Heart right ventricle (tissue), 16 donors: ENCODE measurements at regions not wholly inside any gene's neighbourhood (a gene's known extent, or its start where the extent isn't known, plus 50 kb on each side); places are given as distances from the start of the nearest gene placed in this dataset.

ENCODE experiments used
- ATAC-seq, 8 donors: fragments of 200-7000 bp; cut with Tn5 transposase; one replicate each; pipeline ENCODE4 v1.9.1; 2020; ENCODE audit warnings: mild to moderate bottlenecking in 8 of 8, moderate library complexity in 8 of 8, moderate number of reproducible peaks in 1 of 8
- DNase-seq, 2 donors: peaks; one replicate each; pipeline ENCODE4 v3.0.0-alpha.2; 2020
- H3K27ac ChIP-seq, 10 donors: fragments of 200-600 bp; sonication (generic) in 2 of 10; one replicate each; pipeline versions ENCODE4 v1.5.0 to v1.8.0; 2020 to 2022; ENCODE audit warnings: mild to moderate bottlenecking in 3 of 10
- H3K27me3 ChIP-seq, 7 donors: fragments of 200-600 bp; one replicate each; pipeline ENCODE4 v1.8.0; 2021 to 2022; ENCODE audit warnings: mild to moderate bottlenecking in 2 of 7
- H3K36me3 ChIP-seq, 9 donors: fragments of 200-600 bp; sonication (generic) in 1 of 9; one replicate each; pipeline versions ENCODE4 v1.5.0 to v1.8.0; 2020 to 2022; ENCODE audit warnings: mild to moderate bottlenecking in 2 of 9
- H3K4me1 ChIP-seq, 9 donors: fragments of 200-600 bp; sonication (generic) in 1 of 9; one replicate each; pipeline versions ENCODE4 v1.5.0 to v1.8.0; 2020 to 2022; ENCODE audit warnings: mild to moderate bottlenecking in 4 of 9
- H3K4me3 ChIP-seq, 10 donors: fragments of 200-600 bp; sonication (generic) in 2 of 10; one replicate each; pipeline versions ENCODE4 v1.5.0 to v1.8.0; 2020 to 2022; ENCODE audit warnings: mild to moderate bottlenecking in 7 of 10, moderate library complexity in 2 of 10
- H3K9me3 ChIP-seq, 11 donors: fragments of 200-600 bp in 10 of 11; sonication (generic) in 2 of 11; one replicate each; pipeline versions ENCODE4 v1.5.0 to v1.8.0; 2013 to 2022; ENCODE audit warnings: mild to moderate bottlenecking in 2 of 11, control low read depth in 1 of 11, moderate library complexity in 1 of 11
- WGBS, 2 donors: extraction: QIAGEN DNeasy Blood & Tissue Kit; methylation state at CpG; one replicate each; pipeline ENCODE4 v1.1.7; 2013; ENCODE audit warnings: inconsistent platforms in 1 of 2; 5-methylcytosine and 5-hydroxymethylcytosine counted together
- intact Hi-C, 10 donors: fragments of 100-400 bp; cut with DNase I; formaldehyde crosslinking; loops; one replicate each; pipeline versions ENCODE4 v1.11.1 to v1.14.2; 2022
- TF ChIP-seq, protein P1 (sequence below), 9 donors: fragments of 200-600 bp; sonication (generic) in 2 of 9; IDR thresholded peaks; one replicate each; pipeline versions ENCODE4 v1.5.0 to v1.8.0; 2021 to 2022; ENCODE audit warnings: antibody characterized with exemption in 9 of 9, mild to moderate bottlenecking in 5 of 9, moderate library complexity in 1 of 9
- donor health status: Arrhythmogenic right ventricular cardiomyopathy.
- donor health status: ischemic (EF 13 %, LVEDD 7.1; RV severe dilation, severe dysfunction).
- donor health status: healthy with polysubstance abuse.
- donor health status: DM: no; HTN: yes; CAD: no.
- donor health status: DM: no; HTN: no; CAD: no.
- donor health status: ischemic (EF 25% LVEDD 6.9; RV normal size, moderate dysfunction).
- donor health status: ischemic (EF 25% LVEDD 5.7; RV mildly dilated, moderate dysfunction).
- donor health status: healthy.
- donor health status: DM: yes; HTN: yes; CAD: no.
- donor health status: Ischemic cardiomyopathy.
- donor health status: ischemic (EF 35%, LVEDD 5.7; RV mildly dilated, moderate dysfunction).
- donor health status: nonischemic (EF 11% LVEDD 7.7; RV severe dilation, severe dysfunction).
- donor health status: DM: yes; HTN: yes; CAD: no.
- donor health status: PGD.
- donor health status: ischemic (EF 29% LVEDD 5.4; RV normal size, mild dysfunction).
- donor health status: nonischemic (EF 23%, LVEDD 6.1; RV moderate dilation, normal function).

- intact Hi-C loops = no loop called here
- H3K4me3 ChIP-seq = no peak overlapping the region
- 50 to 62% methylated on average over 1 of the region's 1 CpG for WGBS, 2 donors
Measured at GRCh38 chr9:1469996-1470395, 419.8 kb downstream of the DMRT2 start.

DNA sequence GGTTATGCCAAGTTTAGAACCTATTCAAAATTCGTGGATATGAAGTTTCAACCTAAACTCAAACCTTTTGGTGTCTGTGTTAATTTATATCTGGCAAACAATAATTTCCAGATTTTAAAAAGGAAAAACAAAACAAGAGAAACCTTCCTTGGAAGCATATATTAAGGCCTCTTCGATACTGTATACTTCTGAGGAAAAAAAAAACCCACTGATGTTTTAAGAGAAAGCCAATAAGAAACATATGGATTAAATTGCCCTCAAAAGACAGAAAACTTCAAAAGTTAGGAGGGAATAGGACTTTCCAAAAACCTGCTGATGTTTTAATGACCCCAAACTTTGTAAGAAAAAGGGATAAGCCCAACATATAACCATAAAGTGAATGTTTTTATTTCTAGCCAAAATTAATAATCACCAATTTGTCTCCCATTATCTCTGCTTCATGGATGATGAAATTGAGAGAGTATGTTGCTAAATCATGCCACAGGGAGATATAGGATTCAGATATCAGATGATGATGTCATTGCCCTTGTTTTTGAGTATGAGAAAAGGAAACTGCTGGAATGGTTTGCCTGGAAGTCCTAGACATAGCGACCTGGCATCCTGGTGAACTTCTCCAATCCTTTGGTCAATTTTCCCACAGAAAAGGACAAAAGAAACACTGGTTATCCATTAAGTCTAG is 423.9 kb downstream of the DMRT2 start:
- intact Hi-C loops = no loop called here
- ATAC-seq (no peak), DNase-seq (no peak)
- Histone ChIP-seq H3K27ac (no peak overlapping the region), H3K9me3 (peaks cover 0 to 3% (median 0%) of the 10 kb centered on the region in 11 donors), H3K4me3 (no peak overlapping the region), H3K36me3 (no peaks in the 10 kb centered on the region), H3K27me3 (no peaks in the 10 kb centered on the region), H3K4me1 (no peaks in the 10 kb centered on the region)
- TF ChIP-seq, protein P1, sequence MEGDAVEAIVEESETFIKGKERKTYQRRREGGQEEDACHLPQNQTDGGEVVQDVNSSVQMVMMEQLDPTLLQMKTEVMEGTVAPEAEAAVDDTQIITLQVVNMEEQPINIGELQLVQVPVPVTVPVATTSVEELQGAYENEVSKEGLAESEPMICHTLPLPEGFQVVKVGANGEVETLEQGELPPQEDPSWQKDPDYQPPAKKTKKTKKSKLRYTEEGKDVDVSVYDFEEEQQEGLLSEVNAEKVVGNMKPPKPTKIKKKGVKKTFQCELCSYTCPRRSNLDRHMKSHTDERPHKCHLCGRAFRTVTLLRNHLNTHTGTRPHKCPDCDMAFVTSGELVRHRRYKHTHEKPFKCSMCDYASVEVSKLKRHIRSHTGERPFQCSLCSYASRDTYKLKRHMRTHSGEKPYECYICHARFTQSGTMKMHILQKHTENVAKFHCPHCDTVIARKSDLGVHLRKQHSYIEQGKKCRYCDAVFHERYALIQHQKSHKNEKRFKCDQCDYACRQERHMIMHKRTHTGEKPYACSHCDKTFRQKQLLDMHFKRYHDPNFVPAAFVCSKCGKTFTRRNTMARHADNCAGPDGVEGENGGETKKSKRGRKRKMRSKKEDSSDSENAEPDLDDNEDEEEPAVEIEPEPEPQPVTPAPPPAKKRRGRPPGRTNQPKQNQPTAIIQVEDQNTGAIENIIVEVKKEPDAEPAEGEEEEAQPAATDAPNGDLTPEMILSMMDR (IDR thresholded peaks at IDR 0.05) = no peak
- 39 to 48% methylated on average over 3 of the region's 3 CpGs for WGBS, 2 donors

More at GRCh38 chr9:1469996-1470395, 419.8 kb downstream of the DMRT2 start:
- no peaks in the 10 kb centered on the region for H3K4me1 ChIP-seq
- no peaks in the 10 kb centered on the region for H3K36me3 ChIP-seq
- no peak for ATAC-seq
- no peak for DNase-seq
- no peak overlapping the region for H3K27ac ChIP-seq
- no peaks in the 10 kb centered on the region for H3K27me3 ChIP-seq
- no peaks in the 10 kb centered on the region for H3K9me3 ChIP-seq
- TF ChIP-seq, protein P1 (IDR thresholded peaks at IDR 0.05) = no peak

DNA sequence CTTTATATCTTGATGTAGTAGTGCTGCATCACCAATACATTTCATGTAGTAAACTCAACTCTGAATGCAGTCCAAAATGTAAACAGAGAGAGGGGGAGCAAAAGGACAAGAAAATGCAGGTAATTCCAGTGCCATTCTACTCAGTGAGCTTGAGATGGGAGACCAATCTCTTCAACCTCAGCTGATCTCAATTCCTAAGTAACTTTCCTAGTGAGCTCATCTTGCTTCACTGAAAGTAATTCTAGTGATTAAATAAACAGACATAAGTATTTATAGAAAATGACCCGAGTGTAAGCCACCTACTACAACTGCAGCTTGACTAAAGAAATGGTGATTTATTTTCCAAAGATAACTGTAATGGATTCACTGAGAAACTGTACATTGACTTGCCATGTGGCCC is 424.5 kb downstream of the DMRT2 start:
- no peak overlapping the region for H3K27ac ChIP-seq
- ATAC-seq = no peak

GRCh38 chr9:1490341-1491232 is 440.4 kb downstream of the DMRT2 start:
- Histone ChIP-seq H3K9me3 (peaks cover 0 to 6% (median 0%) of the 10 kb centered on the region in 11 donors), H3K27me3 (no peaks in the 10 kb centered on the region), H3K4me1 (no peaks in the 10 kb centered on the region), H3K4me3 (no peak overlapping the region), H3K27ac (no peak overlapping the region), H3K36me3 (no peaks in the 10 kb centered on the region)
- WGBS, 2 donors = 50 to 58% methylated on average over 8 of the region's 8 CpGs
- intact Hi-C loops = no loop called here
- DNase-seq (no peak), ATAC-seq (no peak)
- TF ChIP-seq, protein P1 (IDR thresholded peaks at IDR 0.05) = no peak

More for the DNA sequence above, 424.5 kb downstream of the DMRT2 start:
- no peak for DNase-seq
- H3K36me3 ChIP-seq = no peaks in the 10 kb centered on the region
- H3K4me1 ChIP-seq = no peaks in the 10 kb centered on the region
- H3K4me3 ChIP-seq = no peak overlapping the region
- intact Hi-C loops = no loop called here
- no peaks in the 10 kb centered on the region for H3K27me3 ChIP-seq
- WGBS, 2 donors = 30 to 39% methylated on average over 1 of the region's 1 CpG
- H3K9me3 ChIP-seq = peaks cover 0 to 3% (median 0%) of the 10 kb centered on the region in 11 donors
- TF ChIP-seq, protein P1 (IDR thresholded peaks at IDR 0.05) = no peak
